ENCODE measurements at regions not wholly inside any gene's neighbourhood (a gene's known extent, or its start where the extent isn't known, plus 50 kb on each side); places are given as distances from the start of the nearest gene placed in this dataset.

DNA sequence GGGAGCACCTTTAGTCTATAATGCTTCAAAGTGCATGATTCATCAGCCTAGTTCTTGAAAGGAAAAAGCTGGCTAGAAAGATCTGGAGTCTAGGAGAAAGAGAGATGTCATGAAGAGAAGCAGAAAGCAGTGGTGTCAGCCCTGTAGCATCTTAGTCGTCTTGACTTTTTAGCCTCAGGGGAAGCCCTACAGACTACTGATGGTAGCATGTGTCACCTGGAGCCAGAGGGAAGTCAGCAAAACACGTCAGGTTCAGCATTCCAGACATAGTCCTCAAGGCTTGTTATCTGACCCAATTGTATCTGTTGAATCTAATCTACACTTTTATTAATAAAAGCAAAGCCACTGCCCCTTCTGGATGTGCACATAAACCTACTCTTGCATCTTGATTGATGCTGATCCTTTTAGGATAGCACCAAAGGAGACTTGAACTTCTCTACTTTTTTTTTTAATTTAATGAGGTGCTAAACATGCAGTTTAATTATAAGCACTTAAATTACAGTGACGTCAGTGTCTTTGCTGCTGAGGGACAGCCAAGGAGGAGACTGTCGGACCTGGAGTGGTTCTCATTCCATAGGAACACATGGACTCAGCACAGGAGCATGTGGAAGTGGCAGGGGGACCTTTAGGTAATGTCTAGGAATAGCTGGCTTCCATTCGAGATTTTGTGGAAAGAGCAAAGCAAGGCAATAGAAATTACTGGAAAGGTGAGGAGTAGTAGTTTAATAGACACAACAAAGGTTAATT is 525.5 kb upstream of the SGCG start:
- TF ChIP-seq, protein P1, sequence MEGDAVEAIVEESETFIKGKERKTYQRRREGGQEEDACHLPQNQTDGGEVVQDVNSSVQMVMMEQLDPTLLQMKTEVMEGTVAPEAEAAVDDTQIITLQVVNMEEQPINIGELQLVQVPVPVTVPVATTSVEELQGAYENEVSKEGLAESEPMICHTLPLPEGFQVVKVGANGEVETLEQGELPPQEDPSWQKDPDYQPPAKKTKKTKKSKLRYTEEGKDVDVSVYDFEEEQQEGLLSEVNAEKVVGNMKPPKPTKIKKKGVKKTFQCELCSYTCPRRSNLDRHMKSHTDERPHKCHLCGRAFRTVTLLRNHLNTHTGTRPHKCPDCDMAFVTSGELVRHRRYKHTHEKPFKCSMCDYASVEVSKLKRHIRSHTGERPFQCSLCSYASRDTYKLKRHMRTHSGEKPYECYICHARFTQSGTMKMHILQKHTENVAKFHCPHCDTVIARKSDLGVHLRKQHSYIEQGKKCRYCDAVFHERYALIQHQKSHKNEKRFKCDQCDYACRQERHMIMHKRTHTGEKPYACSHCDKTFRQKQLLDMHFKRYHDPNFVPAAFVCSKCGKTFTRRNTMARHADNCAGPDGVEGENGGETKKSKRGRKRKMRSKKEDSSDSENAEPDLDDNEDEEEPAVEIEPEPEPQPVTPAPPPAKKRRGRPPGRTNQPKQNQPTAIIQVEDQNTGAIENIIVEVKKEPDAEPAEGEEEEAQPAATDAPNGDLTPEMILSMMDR (conservative IDR thresholded peaks at IDR 0.05; ENCODE audit: low read length), result no peak
- no peak for TF ChIP-seq EZH2phosphoT487 (IDR thresholded peaks at IDR 0.05; ENCODE audit: borderline replicate concordance)
